Erythroblast (primary cell): ENCODE measurements at regions not wholly inside any gene's neighbourhood (a gene's known extent, or its start where the extent isn't known, plus 50 kb on each side); places are given as distances from the start of the nearest gene placed in this dataset.

ENCODE experiments used
- GATA1 ChIP-seq: IDR thresholded peaks from 2 replicates; pipeline ENCODE4 v1.6.1; 2011; ENCODE audit warnings: low read depth, mild to moderate bottlenecking, control low read depth, low read length, moderate library complexity
- POLR2A ChIP-seq: IDR thresholded peaks from 2 replicates; pipeline ENCODE4 v1.6.1; 2011; ENCODE audit warnings: mild to moderate bottlenecking, low read length

GRCh38 chr4:13681570-13681969 lies 54.0 kb upstream of the BOD1L1 start:
- no peak for TF ChIP-seq POLR2A
- TF ChIP-seq GATA1, result no peak
